Activated CD8-positive, alpha-beta memory T cell treated with anti-CD3 and anti-CD28 coated beads for 24 hours (primary cell): ENCODE measurements at regions not wholly inside any gene's neighbourhood (a gene's known extent, or its start where the extent isn't known, plus 50 kb on each side); places are given as distances from the start of the nearest gene placed in this dataset.
A peak's percentile ranks its signal among the peaks of the same experiment; 100 is the strongest.
"Not testable (repeated sequence)": the region's sequence is repeated elsewhere in the genome, so short reads cannot be mapped to it uniquely, and the experiment has no call there.

ENCODE experiments used
- DNase-seq: peaks from one replicate; pipeline ENCODE4 v3.0.0-alpha.2; 2020

DNA sequence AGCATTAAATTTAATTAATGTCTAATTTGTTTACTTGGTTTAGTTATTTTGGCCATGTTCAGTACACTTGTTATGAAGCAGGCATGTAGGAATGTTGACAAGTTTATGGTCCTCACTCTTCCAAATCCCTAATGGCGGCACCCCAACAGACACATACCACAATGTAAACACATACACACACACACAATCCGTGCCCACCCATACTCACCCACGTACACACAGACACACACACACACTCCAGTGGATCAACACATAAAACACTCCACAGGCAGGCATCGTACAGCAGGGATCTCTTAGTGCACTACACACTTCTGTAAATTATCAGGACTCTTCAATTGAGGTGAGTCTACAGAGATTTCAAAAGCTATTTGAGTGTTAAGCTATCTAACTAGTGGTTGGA is 767.5 kb downstream of the FOXD4L6 start:
- not testable (repeated sequence) for DNase-seq

DNA sequence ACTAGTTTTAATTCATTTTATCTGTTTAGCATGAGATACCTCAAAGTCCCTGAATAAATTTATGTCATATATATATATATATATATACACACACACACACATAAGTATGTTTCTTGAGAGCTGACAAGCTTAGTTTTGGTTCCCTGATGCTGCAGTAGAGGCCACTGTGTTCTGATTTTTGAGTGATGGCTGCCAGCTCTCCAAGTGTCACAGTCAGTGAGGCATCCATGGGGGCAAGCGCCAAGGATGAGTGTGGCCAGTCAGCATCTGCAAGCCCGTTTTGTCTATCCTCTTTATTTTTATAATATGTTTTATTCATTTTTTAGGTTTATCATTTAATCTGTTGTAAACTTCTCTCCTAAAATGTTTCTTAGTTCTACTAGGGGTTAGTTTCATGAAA is 797.5 kb downstream of the FOXD4L6 start:
- not testable (repeated sequence) for DNase-seq

DNA sequence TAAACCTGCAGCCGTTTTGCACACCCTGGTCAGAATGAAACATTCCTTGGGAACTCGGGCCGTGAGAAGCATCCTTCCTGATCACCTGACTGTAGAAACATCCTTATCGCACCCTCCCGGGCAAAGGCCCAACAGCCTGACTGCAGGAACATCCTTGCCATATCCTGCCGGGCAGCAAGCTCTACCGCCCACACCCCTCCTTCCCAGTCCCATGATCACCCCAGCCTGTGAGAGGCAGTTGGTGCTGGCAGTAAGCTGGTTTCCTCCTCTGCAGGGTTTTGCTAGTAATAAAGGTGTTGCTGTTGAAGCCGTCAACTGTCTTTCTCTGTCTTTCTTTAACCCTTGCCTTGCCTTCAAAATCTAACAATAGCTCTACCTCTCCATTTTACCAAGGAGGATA is 799.6 kb downstream of the FOXD4L6 start:
- DNase-seq, result not testable (repeated sequence)

DNA sequence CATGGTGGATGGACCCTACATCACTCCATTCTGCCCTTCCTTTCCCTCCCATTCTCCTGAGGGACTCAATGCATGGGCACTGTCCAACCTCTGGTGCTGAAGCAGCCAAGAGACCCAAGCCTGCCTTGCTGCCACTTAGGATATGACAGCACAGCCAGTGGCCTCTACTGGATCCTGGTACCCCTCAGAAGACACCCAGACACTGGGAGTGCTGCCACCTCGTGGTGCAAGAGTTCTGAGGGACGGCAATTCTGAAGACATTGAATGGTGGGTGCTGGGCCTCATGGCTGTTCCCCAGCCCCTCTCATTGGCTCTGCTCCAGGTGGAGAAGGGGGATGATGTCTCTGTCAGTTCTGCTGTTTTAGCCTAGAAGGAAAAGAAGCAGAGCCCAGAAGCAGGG is 802.3 kb downstream of the FOXD4L6 start:
- not testable (repeated sequence) for DNase-seq

DNA sequence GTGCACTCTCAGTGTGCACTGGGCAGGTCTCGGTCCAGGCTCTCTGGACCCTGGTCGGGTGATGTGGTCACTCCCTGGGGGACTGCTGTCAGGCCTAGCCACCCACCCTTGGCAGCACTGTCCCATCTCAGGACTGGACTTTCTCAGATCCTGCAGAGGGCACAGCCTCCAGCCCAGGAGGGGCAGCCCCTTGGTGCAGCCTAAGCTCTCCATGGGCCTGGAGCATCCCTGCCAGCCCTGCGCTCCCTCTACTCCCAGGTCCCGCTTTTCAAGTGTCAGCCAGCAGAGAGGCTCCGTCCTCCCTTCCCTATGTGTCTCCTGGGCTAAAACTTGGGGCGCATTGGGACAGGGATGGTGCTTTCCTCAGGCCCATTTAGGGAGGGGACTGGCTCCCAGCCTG is 805.8 kb downstream of the FOXD4L6 start:
- DNase-seq, result not testable (repeated sequence)

DNA sequence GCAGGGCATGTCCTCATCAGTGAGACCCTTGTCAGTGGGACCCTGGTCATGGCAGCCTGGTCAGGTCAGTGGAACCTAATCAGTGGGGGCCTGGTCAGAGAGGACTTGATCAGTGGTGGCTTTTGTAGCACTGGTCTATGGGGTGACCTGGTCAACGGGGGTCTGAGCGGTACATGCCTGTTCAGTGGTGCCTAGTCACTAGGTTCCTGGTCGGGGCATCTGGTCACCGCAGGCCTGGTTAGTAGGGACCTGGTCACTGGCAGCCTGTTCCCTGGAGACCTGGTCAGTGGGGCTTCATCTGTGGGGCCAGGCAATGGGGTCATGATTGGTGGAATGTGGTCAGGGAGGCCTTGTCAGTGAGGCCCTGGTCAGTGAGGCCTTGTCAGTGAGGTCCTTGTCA is 806.6 kb downstream of the FOXD4L6 start:
- DNase-seq, result not testable (repeated sequence)

DNA sequence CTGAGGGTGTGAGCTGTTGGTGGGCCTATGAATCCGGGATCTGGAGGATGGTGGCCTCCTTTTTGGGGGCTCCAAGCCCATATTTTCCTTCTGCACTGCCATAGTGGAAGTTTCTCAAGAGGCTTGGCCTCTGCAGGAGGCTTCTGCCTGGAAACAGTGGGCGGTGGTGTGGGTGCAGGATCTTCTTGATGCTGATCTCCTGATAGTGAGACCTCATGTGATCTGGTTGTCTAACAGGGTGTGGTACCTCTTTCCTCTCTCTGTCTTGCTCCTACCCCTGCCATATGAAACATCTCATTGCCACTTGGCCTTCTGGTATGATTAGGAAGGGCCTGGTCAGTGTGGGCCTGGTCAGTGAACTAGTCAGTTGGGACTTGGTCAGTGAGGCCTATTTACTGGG is 807.3 kb downstream of the FOXD4L6 start:
- not testable (repeated sequence) for DNase-seq

DNA sequence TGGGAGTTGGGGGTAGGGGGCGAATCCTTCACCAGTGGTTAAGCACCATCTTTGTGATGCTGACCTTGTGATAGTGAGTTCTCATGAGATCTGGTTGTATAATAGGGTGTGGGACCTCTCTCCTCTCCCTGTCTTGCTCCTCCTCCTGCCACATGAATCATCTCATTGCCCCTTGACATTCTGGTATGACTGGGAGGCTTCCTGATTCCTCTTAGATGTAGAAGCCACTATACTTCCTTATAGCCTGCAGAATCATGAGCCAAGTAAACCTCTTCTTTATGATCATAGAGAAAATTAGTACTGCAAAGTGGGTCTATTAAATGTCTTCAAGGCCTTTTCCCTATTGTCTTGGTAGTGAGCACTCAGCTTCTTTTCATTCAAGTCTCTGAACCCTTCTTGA is 813.3 kb downstream of the FOXD4L6 start:
- DNase-seq, result not testable (repeated sequence)

DNA sequence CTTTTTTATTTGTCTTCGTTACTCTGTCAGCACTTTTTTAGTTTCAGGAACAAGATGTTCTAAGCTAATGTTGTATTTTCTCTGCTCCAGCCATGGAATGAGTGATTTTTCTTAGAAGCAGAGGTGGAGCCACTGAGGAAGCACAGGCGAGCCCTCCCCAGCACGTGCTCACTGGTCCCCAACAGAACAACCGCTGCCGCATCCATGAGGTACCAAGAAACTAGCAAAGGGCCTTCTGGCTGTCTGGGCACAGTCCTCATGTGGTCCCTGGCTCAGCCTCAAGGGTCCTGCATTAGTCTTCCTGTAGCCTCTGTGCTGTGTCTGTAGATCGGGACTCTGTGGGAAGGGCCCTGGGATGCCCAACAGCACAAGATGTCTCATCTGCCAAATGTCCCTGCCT is 838.5 kb downstream of the FOXD4L6 start:
- DNase-seq, result peak; percentile 41
